ENCODE measurements at regions not wholly inside any gene's neighbourhood (a gene's known extent, or its start where the extent isn't known, plus 50 kb on each side); places are given as distances from the start of the nearest gene placed in this dataset.

- TF ChIP-seq CTCF (IDR thresholded peaks at IDR 0.05): no peak
- no peak for TF ChIP-seq POLR2A (IDR thresholded peaks at IDR 0.05)
- no peak for TF ChIP-seq POLR2AphosphoS5 (IDR thresholded peaks at IDR 0.05)
Measured at GRCh38 chr20:52652271-52652670, 319.9 kb upstream of the TSHZ2 start.

Measured in prostate gland (tissue), 2 donors.